ENCODE measurements at regions not wholly inside any gene's neighbourhood (a gene's known extent, or its start where the extent isn't known, plus 50 kb on each side); places are given as distances from the start of the nearest gene placed in this dataset.

DNA sequence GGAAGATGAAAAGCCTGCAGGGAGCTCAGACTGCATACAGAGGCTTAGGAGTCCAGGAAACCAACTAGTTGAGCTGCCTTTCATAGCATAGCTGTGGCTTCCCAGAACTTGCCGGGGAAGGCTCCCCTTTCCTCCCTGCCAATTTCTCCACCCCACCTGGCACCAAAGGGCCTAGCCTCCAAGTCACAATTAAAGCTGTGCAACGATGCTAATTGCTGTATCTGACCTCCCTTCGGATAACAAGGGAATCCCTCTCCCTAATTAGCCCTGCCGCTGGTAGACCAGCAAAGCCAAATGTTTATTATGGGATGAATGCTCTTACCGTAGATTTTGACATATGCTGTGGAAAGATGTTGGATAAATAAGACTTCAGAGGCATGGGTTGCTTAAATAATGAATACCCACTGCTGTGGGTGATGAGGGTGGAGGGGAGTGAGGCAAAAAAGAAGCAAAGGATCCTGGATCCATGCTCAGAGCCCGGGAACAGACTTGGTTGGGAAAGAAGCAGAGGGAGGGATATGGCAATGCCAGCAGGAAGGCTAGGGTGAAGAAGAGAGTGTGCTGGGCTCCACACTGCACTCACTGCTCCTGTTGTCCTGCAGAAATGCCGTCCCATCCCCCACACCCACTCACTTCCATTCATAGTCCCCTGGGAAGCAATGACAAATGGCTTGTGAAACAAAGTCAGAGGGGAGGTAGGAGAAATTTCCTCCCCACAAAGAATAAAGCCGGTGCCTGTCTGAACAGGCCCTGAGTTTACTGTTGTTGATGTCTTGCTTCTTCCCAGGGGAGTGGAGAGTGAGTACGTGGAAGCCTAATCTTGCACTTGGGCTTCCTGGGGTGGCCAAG, 608.1 kb upstream of the CADM1 start:
- TF ChIP-seq, protein P1, sequence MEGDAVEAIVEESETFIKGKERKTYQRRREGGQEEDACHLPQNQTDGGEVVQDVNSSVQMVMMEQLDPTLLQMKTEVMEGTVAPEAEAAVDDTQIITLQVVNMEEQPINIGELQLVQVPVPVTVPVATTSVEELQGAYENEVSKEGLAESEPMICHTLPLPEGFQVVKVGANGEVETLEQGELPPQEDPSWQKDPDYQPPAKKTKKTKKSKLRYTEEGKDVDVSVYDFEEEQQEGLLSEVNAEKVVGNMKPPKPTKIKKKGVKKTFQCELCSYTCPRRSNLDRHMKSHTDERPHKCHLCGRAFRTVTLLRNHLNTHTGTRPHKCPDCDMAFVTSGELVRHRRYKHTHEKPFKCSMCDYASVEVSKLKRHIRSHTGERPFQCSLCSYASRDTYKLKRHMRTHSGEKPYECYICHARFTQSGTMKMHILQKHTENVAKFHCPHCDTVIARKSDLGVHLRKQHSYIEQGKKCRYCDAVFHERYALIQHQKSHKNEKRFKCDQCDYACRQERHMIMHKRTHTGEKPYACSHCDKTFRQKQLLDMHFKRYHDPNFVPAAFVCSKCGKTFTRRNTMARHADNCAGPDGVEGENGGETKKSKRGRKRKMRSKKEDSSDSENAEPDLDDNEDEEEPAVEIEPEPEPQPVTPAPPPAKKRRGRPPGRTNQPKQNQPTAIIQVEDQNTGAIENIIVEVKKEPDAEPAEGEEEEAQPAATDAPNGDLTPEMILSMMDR (IDR thresholded peaks at IDR 0.05), result no peak
- TF ChIP-seq POLR2A (IDR thresholded peaks at IDR 0.05), result no peak
